ENCODE measurements at regions not wholly inside any gene's neighbourhood (a gene's known extent, or its start where the extent isn't known, plus 50 kb on each side); places are given as distances from the start of the nearest gene placed in this dataset.
A peak's percentile ranks its signal among the peaks of the same experiment; 100 is the strongest.

DNA sequence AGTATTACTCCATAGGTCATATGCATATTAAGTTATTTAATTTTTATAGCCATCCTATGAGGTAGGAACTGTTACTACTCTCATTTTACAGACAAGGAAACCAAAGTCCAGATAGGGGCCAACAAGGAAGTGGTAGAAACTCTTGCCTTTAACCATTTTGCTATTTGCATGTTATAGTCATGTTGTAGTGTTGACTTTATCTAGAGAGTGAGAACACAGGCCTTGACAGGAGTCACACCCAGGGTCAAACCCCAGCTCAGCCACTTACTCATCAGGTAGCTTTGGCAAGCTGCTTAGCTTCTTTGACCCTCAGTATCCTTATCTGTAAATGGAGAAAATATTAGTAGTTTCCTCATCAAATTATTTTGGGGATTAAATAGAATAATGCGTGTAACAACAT, 156.2 kb downstream of the CAND1 start:
- DNase-seq (ENCODE audit: insufficient read length, low spot score) (no peak), FAIRE-seq (no peak)

DNA sequence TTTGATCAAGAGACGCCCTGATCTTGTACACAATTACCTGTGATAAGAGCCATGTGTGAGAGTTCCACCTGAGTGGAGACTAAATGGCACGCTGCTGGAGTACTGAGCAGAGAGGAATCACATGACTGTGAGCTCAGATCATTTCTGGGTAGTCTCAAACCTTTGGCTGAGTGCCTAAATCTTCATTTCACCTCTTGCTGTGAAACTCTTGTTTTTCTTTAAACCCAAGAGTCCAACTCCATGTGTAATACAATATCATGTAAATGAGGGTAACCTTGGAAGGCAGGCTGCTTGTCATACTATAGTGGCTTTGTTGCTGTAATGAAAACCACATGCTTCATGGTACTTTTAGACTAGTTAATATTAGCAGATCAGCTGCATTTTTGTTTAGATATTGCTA, 156.9 kb downstream of the CAND1 start:
- FAIRE-seq, result no peak
- DNase-seq (ENCODE audit: insufficient read length, low spot score), result no peak

DNA sequence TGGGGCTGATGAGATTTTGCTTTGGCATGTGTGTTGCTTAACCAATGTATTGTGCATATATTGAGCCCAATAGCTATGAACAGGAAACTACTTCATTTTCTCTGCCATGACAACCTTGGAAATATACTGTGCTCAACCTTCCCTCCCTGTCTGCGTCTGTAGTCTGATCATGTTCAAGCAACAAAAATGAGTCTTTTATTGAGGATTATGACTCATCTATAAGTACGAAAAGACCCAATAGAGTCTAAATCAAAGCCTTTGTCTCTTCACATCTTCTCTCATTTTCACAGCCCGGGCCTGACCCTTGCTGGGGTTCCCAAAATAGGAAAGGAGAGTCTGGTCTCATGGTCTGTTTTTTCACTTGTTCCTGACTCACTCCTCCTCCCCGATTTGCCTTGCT, 158.2 kb downstream of the CAND1 start:
- FAIRE-seq, result no peak
- no peak for DNase-seq (ENCODE audit: insufficient read length, low spot score)

DNA sequence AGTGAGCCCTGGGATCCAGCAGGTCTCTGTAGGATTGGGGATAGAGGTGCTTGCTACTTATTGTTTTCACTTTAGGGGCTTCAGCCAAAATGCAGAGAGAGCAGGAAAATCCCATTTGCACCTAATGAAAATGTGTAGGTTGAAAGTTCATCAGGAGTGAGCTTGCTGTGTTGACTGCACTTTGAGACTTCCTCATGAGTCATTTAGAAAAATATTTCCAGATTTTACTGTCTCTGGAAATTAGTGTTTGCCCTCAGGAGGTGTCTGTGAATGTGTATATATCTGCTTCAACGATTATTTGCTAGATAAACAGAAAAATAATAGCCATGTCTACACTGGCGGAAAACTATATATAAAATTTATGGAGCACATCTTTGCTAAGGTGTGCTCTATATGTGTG, 159.3 kb downstream of the CAND1 start:
- FAIRE-seq (no peak), DNase-seq (ENCODE audit: insufficient read length, low spot score) (no peak)

DNA sequence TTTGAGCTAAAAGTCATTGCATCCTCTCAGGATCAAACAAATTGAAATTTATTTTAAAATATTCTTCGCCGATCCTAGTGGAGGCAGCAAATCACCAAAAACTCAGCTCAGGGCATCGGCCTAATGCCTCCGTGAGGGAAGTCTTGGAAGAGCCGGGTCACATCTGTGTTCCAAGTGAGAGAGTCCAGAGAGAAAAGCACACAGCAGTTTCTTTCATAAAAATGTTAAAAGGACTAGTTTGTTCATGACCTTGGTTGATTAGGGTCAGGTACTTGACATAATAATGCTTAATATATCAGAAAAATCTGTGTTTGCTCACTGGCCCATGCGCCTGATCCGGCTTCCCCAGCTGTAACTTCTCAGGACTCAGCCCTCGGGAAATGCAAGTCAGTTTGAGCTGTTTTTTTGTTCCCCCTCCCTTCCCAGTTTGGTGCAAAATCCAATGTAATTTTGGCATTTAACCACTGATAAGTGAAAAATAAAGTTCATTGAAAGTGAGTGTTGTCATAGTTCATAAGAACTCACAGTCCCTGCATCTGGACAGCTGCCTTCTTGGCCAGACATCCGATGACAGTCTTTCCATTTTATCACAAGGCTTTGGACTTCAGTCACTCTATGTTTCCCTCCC, 161.7 kb downstream of the CAND1 start:
- FAIRE-seq, result no peak

DNA sequence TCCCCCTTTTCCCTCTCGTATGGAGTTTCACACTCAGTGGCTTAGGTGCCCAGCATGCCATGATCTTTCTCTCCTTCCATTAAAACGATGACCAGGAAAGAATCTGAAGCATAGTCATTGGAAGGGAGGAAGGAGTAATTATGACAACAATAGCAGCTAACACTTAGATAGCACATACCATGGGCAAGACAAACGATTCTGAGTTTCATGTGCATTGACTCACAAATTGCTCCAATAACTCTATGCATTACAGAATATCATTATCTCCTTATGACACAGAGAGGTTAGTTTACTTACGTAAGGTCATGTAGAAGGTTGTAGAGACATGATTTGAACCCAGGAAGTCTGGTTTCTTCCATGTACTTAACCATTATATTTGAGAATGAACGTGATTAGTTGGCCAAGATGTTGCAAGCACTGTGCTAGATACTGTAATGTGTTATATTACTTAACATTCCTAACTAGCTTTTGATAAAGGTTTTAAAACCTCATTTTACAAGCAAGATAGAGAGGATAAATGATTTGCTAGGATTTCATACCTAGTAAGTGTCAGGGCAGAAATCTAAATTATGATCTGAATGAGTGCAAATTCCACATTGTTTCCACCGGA, 162.4 kb downstream of the CAND1 start:
- no peak for FAIRE-seq
- DNase-seq (ENCODE audit: insufficient read length, low spot score), result no peak

More for the DNA sequence above, 161.7 kb downstream of the CAND1 start:
- DNase-seq (ENCODE audit: insufficient read length, low spot score), result no peak

DNA sequence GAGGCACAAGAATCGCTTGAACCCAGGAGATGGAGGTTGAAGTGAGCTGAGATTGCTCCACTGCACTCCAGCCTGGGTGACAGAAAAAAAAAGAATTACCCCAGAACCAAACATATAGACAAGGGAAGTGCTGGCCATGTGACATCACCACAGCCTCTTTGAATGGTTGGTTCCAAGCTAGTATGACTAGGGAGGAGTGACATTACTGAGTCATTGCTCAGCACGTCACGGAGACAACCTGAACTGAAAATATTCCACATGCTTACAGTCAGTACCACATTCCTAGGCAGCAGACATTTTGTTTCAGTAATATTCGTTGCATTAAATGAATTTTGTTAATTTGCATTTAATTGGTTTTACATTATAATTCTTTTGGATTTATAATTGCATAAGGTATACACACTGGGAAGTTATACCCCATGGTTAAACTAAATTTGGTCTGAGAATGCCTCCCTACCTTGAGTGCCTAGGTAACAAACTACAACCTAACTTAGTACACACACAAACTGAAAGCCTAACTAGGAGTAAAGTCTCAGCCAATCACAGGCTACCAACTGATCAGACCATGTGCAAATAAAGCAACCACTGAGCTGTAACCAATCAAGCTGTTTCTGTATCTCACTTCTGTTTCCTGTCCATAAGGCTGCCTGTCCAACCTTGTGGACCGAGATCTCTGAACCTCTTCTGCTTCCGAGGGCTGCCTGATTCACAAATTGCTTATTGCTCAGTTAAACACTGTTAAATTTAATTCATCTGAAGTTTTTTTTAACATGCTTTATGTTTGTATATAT, 164.4 kb downstream of the CAND1 start:
- DNase-seq (ENCODE audit: insufficient read length, low spot score) (no peak), FAIRE-seq (no peak)

DNA sequence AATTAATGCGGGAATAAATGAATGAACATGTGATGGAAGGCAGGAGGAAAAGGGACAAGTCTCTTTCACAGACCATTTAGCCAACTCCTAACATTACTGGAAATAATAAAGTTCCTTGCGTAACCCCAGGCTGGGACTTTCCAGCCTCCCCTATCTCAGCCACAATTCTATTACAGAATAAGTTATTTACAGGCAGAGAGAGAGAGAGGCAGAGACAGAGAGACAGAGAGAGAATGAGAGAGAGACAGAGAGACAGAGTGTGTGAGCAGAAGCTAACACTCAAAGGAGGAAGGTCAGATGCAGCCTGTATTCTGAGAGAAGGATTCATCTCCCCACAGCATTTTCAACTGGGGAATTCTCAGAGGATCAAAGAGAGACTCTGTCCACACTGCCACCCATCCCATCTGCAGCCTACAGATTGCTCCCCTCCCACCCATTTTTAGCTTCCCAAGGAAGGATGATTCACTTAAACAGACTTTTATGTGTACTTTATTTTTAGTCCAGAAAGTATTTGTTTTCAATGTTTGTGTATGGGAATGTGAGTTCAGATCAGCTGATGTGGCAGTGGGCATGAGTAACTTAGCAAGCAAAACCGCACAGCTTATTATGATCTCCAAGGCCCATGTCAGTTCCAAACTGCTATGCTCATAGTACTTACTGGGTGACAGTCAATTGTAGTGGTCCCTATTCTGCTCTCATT, 165.7 kb downstream of the CAND1 start:
- FAIRE-seq (no peak), DNase-seq (ENCODE audit: insufficient read length, low spot score) (no peak)

DNA sequence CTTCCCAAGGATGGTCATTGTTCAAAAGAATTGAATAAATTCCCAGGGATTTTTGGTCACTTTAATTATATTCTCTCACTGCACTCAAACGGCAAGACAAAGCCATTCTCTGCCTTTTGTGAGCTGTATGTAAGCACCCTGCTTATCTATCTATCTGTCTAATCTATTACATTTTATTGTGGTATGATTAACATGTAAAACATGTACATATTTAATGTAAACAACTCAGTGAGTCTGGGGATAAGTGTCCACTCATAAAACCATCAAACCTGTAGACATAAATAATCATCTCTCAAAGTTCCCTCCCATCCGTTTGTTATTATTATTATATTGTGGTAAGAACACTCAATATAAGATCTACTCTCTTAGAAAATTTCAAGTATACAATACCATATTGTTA, 167.1 kb downstream of the CAND1 start:
- no peak for DNase-seq (ENCODE audit: insufficient read length, low spot score)
- no peak for FAIRE-seq

DNA sequence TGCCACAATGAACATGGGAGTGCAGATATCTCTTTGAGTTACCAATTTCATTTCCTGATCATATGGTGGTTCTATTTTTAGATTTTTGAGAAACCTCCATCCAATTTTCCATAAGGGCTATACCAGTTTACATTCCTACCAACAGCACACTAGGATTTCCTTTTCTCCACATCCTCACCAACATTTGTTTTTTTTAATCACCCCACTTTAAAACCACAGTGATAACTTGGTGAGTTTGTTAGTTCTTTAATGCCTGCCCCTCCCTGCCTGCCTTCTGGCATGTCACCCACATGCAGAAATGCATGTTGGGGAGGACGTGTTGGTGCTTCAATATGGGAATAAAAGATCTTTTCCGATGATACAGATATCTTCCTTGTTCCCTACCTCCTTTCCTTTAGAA, 167.9 kb downstream of the CAND1 start:
- DNase-seq (ENCODE audit: insufficient read length, low spot score) (no peak), FAIRE-seq (no peak)

DNA sequence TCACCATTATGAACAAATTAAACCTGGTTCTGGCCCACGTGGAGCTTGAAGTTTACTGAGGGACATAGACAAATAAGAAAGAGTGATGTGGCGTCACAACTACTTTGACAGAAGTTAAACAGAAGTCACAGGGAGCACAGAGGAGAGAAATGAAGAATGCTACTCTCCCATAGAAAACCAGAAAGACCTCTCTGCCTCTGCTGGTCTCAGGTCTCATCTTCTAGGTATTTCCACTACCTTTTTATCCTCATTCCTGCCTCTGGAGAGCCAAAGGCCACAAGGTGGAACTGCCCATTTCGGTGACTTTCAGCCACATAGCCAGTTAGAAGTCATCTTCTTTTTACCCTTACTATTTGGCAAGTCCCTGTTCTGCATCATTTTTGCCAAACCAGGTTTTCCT, 170.5 kb downstream of the CAND1 start:
- FAIRE-seq (no peak), DNase-seq (ENCODE audit: insufficient read length, low spot score) (no peak)

DNA sequence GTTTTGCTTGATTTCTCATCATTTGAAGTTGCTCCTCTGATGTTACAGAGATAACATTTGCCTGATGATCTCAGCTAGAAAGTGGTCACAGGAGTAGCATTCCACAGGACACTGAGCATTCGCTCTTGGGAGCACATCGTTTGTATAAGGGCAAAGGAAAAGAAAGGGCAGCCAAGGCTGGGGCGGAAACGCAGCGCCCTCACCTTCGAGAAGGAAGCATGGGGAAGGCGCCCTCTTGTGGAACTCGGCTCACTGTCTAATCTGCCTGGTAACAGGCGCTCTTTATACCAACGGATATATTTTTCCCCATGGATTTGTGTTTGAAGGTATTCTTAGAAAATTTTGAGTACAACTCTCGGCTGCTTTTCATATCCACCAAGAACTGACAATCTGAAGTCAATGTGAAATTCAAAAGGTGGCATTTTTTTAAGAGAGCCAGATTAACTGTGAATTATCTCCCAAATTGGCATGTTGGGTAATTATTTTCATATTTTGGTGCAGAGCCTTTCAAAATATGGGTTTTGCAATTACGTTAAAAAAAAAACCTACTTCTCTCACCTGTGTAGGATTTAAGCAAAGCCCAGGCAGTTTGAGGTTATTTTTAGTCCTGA, 172.7 kb downstream of the CAND1 start:
- DNase-seq (ENCODE audit: insufficient read length, low spot score) (peak; percentile 24), FAIRE-seq (peak; percentile 87)

DNA sequence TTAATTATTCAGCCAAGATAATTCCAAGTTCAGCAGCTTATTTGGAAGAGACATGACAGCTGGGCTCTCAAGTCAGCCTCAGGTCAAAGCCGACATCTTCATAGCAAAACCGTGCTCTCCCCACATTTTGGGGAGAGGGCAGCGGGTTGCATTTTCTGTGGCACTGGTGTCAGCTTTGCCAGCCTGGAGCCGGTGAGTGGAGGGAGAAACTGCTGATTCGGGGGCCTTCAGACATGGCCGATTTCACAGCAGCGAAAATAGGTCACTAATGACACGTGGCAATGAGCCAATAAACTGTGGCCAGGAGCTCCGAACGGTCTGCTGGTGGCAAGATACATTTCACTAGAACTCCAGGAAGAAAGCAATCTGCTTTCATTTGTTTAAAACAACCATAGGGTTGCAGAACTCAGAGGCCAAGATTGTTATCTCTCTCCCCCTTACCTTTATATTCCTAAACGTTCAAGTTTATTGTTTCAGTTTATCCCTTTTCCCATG, 173.2 kb downstream of the CAND1 start:
- FAIRE-seq, result no peak
- no peak for DNase-seq (ENCODE audit: insufficient read length, low spot score)

DNA sequence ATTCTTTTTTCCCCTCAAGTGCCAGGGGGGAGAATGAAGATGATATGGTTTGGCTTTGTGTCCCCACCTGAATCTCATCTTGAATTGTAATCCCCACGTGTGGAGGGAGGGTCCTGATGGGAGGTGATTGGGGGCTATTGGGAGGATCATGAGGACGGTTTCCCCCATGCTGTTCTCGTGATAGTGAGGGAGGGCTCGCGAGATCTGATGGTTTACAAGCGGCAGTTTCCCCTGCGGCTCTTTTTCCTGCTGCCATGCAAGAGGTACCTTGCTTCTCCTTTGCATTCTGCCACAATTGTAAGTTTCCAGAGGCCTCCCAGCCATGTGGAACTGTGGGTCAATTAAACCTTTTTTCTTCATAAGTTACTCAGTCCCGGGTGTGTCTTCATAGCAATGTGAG, 173.7 kb downstream of the CAND1 start:
- no peak for DNase-seq (ENCODE audit: insufficient read length, low spot score)
- no peak for FAIRE-seq

DNA sequence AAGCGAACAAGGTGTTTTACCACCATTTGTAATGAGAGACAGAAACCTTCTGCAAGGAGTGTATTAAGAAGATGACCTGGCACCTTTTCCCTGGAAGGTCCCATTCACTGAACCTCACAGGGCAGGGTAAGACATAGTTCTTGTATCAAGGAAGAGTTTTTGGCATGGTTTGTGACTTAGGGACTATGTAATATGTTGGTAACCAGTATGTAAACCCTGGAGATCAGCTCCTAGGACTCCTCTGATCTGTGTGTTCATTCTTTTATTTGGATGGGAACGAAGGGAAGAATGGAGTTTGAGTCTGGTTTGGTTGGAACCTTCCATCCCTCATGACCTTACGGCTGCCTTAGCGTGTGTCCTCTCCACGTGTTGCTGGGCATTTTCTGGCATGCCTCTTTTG, 175.4 kb downstream of the CAND1 start:
- DNase-seq (ENCODE audit: insufficient read length, low spot score) (no peak), FAIRE-seq (no peak)

DNA sequence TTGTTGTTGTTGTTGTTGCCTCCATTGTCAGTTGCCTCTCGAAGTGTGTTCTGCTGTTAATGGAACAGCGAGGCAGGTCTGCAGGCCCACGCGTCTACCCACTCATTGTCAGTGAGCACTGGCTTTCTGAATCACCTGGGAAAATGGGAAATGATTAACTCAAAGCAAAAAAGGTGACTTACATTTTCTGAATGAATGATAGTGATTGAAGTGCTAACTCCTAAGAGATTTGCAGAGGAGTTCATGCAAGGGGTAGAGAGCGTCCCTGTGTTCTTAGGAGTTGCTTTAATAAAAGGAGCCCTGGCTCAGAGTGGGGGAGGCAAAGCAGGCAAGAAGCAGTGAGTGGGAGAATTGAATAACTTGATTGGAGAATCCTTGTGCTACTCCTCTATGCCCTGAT, 177.6 kb downstream of the CAND1 start:
- FAIRE-seq (no peak), DNase-seq (ENCODE audit: insufficient read length, low spot score) (no peak)

DNA sequence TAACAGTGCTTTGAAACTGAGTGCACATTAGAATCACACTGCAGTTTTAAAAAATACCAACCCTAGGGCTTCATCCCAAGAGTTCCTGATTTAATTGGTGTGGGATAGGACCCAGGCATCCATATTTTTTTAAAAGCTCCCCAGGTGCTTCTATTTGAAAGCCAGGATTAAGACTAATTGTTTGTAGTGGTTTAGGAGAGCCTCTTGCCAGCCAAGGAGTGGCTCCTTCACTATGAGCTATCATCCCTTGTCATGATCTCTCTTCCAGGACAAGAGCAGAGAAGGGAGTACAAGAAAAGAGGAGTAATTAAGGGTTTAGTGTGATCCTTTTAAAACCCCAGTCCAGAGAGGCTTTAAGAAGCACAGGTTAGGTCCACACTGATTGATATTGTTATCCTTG, 178.0 kb downstream of the CAND1 start:
- no peak for DNase-seq (ENCODE audit: insufficient read length, low spot score)
- FAIRE-seq, result no peak

DNA sequence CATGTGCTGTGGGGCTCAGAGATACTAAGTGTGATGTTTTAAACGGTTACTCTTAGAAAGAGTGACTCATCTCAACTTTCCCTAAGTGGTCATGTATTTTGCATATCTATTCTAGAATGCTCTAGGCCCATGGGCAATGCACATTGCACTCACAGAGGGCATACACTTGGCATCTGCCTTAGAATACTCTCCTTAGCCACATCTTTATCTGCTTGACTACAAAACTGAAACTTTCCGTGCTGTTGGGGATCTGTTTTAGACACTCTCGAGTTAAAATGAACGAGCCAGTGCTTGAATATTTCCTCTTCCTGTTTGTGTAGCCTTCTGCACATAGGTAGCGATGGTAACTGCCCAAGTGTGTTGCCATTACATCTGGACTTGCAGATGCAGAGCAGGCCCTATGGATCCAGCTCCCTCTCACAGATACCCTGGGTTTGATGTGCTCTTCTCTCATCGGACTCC, 180.5 kb downstream of the CAND1 start:
- peak; percentile 45 for FAIRE-seq
- DNase-seq (ENCODE audit: insufficient read length, low spot score), result no peak

DNA sequence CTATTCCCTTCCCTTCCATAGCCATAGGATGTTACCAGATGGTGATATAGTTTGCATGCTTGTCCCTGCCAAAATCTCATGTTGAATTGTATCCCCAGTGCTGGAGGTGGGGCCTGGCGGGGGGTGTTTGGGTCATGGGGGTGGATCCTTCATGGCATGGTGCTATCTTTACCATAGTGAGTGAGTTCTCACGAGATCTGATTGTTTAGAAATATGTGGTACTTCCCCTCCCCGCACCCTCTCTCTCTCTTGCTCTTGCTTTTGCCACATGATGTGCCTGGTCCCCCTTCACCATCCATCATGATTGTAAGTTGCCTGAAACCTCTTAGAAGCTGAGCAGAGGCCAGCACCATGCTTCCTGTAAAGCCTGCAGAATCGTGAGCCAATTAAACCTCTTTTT, 181.3 kb downstream of the CAND1 start:
- FAIRE-seq, result no peak
- no peak for DNase-seq (ENCODE audit: insufficient read length, low spot score)

DNA sequence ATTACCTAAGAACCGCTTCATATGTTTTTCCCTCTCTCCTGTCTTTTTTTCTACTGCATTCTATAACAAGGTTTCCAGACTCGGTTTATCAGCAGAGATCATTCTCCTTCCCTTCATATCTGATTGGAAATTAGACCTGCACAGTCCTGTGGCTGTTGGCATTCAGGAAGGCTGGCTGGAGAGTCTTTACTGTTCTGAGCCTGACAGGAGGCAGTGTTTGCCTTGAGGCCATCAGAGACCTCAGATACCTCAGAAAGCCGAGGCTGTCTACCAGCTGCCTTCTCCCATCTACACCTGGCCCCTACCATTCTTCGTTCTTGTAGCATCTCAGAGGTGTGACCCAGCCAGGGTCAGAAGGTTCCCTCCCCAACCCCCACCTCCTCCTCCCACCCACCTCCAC, 182.0 kb downstream of the CAND1 start:
- DNase-seq (ENCODE audit: insufficient read length, low spot score) (no peak), FAIRE-seq (no peak)
